ENCODE measurements at regions not wholly inside any gene's neighbourhood (a gene's known extent, or its start where the extent isn't known, plus 50 kb on each side); places are given as distances from the start of the nearest gene placed in this dataset.

- ChIA-PET CTCF (interaction anchor here (0.7 to 2.2 kb wide), 2 partner anchors 157 to 214 kb away, joined by 3 to 7 read pairs; no protein-coding TSS in a partner anchor), POLR2A (interaction anchor here (0.7 kb wide), 1 partner anchor 178 kb away, joined by 3 read pairs; no protein-coding TSS in a partner anchor)
- Mint-ChIP-seq H3K4me1 (ENCODE audit: insufficient read depth, unreplicated experiment) (no peaks in the 10 kb centered on the region), H3K4me3 (ENCODE audit: unreplicated experiment) (no peak overlapping the region), H3K36me3 (ENCODE audit: insufficient read depth, unreplicated experiment) (no peaks in the 10 kb centered on the region), H3K27me3 (ENCODE audit: insufficient read depth, unreplicated experiment) (no peaks in the 10 kb centered on the region), H3K9me3 (ENCODE audit: unreplicated experiment) (no peaks in the 10 kb centered on the region), H3K27ac (ENCODE audit: low read depth, unreplicated experiment) (no peak overlapping the region)
- no TSS peak for BruUV-seq (replicated peaks)
- DNase-seq (ENCODE audit: unreplicated experiment): no peak
- no peak for TF ChIP-seq CTCF (IDR thresholded peaks at IDR 0.05; ENCODE audit: unreplicated experiment)
- intact Hi-C loops (cut with micrococcal nuclease): no loop called here
These were observed 108.1 kb upstream of the AADACL2 start for GRCh38 chr3:151625586-151625985.

GRCh38 chr3:151625086-151625485 lies 108.6 kb upstream of the AADACL2 start:
- DNase-seq (ENCODE audit: unreplicated experiment): no peak
- no peaks in the 10 kb centered on the region for H3K9me3 Mint-ChIP-seq (ENCODE audit: unreplicated experiment)
- ChIA-PET CTCF (interaction anchor here (0.7 to 2.2 kb wide), 3 partner anchors 12 to 214 kb away, joined by 3 to 7 read pairs (median 3); no protein-coding TSS in a partner anchor), POLR2A (interaction anchor here (0.6 to 0.7 kb wide), 2 partner anchors 45 to 178 kb away, joined by 3 read pairs; no protein-coding TSS in a partner anchor)
- no peaks in the 10 kb centered on the region for H3K36me3 Mint-ChIP-seq (ENCODE audit: insufficient read depth, unreplicated experiment)
- intact Hi-C loops (cut with micrococcal nuclease): no loop called here
- TF ChIP-seq CTCF (IDR thresholded peaks at IDR 0.05; ENCODE audit: unreplicated experiment): no peak
- no peaks in the 10 kb centered on the region for H3K27me3 Mint-ChIP-seq (ENCODE audit: insufficient read depth, unreplicated experiment)
- H3K27ac Mint-ChIP-seq (ENCODE audit: low read depth, unreplicated experiment): no peak overlapping the region
- H3K4me1 Mint-ChIP-seq (ENCODE audit: insufficient read depth, unreplicated experiment): no peaks in the 10 kb centered on the region
- BruUV-seq (replicated peaks): no TSS peak
- no peak overlapping the region for H3K4me3 Mint-ChIP-seq (ENCODE audit: unreplicated experiment)

- no peak for DNase-seq (ENCODE audit: unreplicated experiment)
- no peaks in the 10 kb centered on the region for H3K36me3 Mint-ChIP-seq (ENCODE audit: insufficient read depth, unreplicated experiment)
- ChIA-PET CTCF (interaction anchor here (0.7 kb wide), 1 partner anchor 254 kb away, joined by 3 read pairs; no protein-coding TSS in a partner anchor), POLR2A (interaction anchor here (0.9 kb wide), 1 partner anchor 10 kb away, joined by 3 read pairs; no protein-coding TSS in a partner anchor)
- H3K9me3 Mint-ChIP-seq (ENCODE audit: unreplicated experiment): no peaks in the 10 kb centered on the region
- H3K4me1 Mint-ChIP-seq (ENCODE audit: insufficient read depth, unreplicated experiment): no peaks in the 10 kb centered on the region
- H3K4me3 Mint-ChIP-seq (ENCODE audit: unreplicated experiment): no peak overlapping the region
- no peaks in the 10 kb centered on the region for H3K27me3 Mint-ChIP-seq (ENCODE audit: insufficient read depth, unreplicated experiment)
- no peak overlapping the region for H3K27ac Mint-ChIP-seq (ENCODE audit: low read depth, unreplicated experiment)
- BruUV-seq (replicated peaks): no TSS peak
- intact Hi-C loops (cut with micrococcal nuclease): no loop called here
- no peak for TF ChIP-seq CTCF (IDR thresholded peaks at IDR 0.05; ENCODE audit: unreplicated experiment)
These were observed 113.7 kb upstream of the AADACL2 start for GRCh38 chr3:151620071-151620470.

- Mint-ChIP-seq H3K27ac (ENCODE audit: low read depth, unreplicated experiment) (no peak overlapping the region), H3K4me1 (ENCODE audit: insufficient read depth, unreplicated experiment) (no peaks in the 10 kb centered on the region), H3K27me3 (ENCODE audit: insufficient read depth, unreplicated experiment) (no peaks in the 10 kb centered on the region), H3K9me3 (ENCODE audit: unreplicated experiment) (no peaks in the 10 kb centered on the region), H3K4me3 (ENCODE audit: unreplicated experiment) (no peak overlapping the region), H3K36me3 (ENCODE audit: insufficient read depth, unreplicated experiment) (no peaks in the 10 kb centered on the region)
- no TSS peak for BruUV-seq (replicated peaks)
- intact Hi-C loops (cut with micrococcal nuclease): no loop called here
- no peak for DNase-seq (ENCODE audit: unreplicated experiment)
- TF ChIP-seq CTCF (IDR thresholded peaks at IDR 0.05; ENCODE audit: unreplicated experiment): no peak
- CTCF ChIA-PET: interaction anchor here (0.6 to 1.1 kb wide), 3 partner anchors 50 to 147 kb away, joined by 3 to 4 read pairs (median 4); no protein-coding TSS in a partner anchor
- POLR2A ChIA-PET: no interaction called here
These were observed 118.3 kb upstream of the AADACL2 start for GRCh38 chr3:151615464-151615863.

Measured in MCF 10A (cell line).